ENCODE measurements at regions not wholly inside any gene's neighbourhood (a gene's known extent, or its start where the extent isn't known, plus 50 kb on each side); places are given as distances from the start of the nearest gene placed in this dataset.

DNA sequence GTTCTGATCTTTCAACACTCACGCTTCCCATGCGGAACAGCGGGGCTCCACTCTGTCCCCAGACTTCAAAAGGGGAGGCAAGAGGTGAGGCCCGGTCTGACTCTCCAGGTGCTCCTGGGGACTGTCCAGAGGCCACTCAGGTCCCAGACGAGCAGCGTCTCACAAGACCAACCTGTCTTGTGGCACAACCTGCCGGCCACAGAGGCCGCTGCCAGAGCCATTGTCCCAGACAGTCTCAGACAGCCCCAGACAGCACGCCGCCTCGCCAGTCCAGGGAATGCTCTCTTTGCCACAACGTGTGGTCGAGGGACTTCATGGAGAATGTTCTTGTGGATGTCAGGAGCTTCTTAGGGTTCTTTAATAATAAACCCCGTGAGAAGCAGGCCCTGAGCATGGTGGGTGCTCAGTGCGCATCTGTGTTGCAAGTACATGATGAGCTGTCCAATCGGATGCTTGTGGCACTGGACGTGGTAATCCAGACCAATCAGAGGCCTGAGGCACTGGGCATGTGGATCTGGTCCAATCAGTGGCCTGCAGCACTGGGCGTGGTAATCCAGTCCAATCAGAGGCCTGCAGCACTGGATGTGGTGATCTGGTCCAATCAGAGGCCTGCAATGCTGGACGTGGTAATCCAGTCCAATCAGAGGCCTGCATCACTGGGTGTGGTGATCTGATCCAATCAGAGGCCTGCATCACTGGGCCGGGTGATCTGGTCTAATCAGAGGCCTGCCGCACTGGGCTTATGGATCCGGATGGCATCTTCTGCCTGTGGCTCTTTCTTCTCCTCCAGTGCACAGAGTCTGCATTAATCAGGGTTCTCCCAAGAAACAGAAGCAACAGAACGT is 76.4 kb downstream of the TMEM18 start:
- Histone ChIP-seq H3K4me3 (no peak overlapping the region), H3K4me1 (no peaks in the 10 kb centered on the region), H3K27ac (replicated peaks) (no peak overlapping the region), H3K27me3 (ENCODE audit: low read depth) (peaks cover 46% of the 10 kb centered on the region), H3K36me3 (no peaks in the 10 kb centered on the region), H3K9me3 (replicated peaks) (no peaks in the 10 kb centered on the region)
- DNase-seq: no peak
- intact Hi-C loops (cut with micrococcal nuclease): no loop called here
- TF ChIP-seq CTCF (IDR thresholded peaks at IDR 0.05; ENCODE audit: borderline replicate concordance): no peak

GRCh38 chr2:599601-600000 is 77.6 kb downstream of the TMEM18 start:
- no peak for TF ChIP-seq CTCF (IDR thresholded peaks at IDR 0.05; ENCODE audit: borderline replicate concordance)
- Histone ChIP-seq H3K4me3 (no peak overlapping the region), H3K36me3 (no peaks in the 10 kb centered on the region), H3K27me3 (ENCODE audit: low read depth) (peaks cover 53% of the 10 kb centered on the region), H3K9me3 (replicated peaks) (no peaks in the 10 kb centered on the region), H3K4me1 (no peaks in the 10 kb centered on the region), H3K27ac (replicated peaks) (no peak overlapping the region)
- DNase-seq: no peak
- intact Hi-C loops (cut with micrococcal nuclease): no loop called here

DNA sequence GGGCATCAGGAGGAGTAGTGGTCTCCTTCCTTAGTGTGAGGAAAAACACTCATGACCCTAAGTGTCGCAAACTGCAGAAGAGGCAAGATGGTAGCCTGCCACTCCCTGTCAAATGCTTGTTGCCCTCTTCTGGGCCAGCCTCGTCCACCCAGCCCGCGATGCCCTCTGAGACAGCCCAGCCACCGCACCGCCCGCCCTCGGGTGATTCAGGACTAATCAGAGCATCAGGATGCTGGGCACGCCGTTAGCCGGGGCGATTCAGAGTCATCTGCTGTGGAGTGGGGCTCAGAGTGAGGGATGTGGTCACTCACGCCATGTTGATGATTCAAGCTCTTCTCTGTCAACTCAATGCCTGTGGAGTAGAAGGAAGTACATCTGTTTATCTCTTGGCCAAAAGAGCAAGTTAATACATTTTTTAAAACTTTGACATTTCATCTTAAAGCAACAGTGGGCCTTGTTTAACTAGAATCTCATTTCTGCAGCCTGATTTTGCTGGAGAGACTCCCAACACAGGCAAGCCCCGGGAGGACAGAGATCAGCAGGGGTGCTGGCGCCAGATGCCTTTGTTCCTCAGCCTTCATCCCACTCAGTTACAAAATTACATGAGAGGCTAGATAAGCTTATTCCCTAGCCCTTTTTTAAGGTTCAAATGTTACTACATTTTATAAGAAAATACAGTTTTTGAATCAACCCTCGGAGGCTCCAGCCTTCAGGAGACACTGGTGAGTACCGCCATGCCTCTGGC is 79.0 kb downstream of the TMEM18 start:
- intact Hi-C loops (cut with micrococcal nuclease): no loop called here
- DNase-seq: no peak

DNA sequence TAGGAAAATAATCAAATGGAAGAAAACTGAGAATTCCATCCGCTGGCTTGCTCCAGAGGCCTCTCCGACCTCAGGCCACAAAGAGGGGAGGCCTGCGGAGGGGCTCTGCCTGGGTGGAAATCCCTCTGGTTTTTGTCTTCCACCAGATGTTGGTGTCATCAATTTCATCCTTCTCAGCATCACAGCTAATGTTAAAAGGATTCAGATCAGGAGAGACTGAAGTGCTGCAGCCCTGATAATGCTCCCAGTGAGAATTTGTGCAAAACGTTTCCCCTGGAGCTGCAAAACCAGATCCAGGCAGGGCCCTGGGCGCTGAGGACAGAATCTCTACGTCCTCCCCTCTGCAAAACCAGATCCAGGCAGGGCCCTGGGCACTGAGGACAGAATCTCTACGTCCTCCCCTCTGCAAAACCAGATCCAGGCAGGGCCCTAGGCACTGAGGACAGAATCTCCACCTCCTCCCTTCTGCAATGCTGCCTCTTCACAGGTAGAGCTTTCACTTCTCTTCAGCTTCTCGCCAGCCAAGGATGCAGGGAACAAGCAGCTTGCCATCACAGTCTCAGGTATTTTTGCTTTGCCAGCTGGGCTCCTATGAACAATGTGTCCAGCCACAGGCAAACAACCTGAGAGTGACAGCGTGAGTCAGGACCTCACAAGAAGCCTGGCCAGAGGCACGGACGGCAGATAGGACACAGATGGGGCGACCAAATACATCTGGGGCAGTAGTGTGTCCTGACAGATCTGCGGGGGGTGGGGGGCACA is 81.2 kb downstream of the TMEM18 start:
- H3K36me3 ChIP-seq: no peaks in the 10 kb centered on the region
- DNase-seq: no peak
- H3K4me3 ChIP-seq: no peak overlapping the region
- peaks cover 63% of the 10 kb centered on the region for H3K27me3 ChIP-seq (ENCODE audit: low read depth)
- no peaks in the 10 kb centered on the region for H3K4me1 ChIP-seq
- no peak overlapping the region for H3K27ac ChIP-seq (replicated peaks)
- intact Hi-C loops (cut with micrococcal nuclease): no loop called here
- no peaks in the 10 kb centered on the region for H3K9me3 ChIP-seq (replicated peaks)
- no peak for TF ChIP-seq CTCF (IDR thresholded peaks at IDR 0.05; ENCODE audit: borderline replicate concordance)

More for the DNA sequence above, 79.0 kb downstream of the TMEM18 start:
- Histone ChIP-seq H3K36me3 (no peaks in the 10 kb centered on the region), H3K9me3 (replicated peaks) (no peaks in the 10 kb centered on the region), H3K4me1 (no peaks in the 10 kb centered on the region), H3K27me3 (ENCODE audit: low read depth) (peaks cover 62% of the 10 kb centered on the region), H3K4me3 (no peak overlapping the region), H3K27ac (replicated peaks) (no peak overlapping the region)
- TF ChIP-seq CTCF (IDR thresholded peaks at IDR 0.05; ENCODE audit: borderline replicate concordance): no peak

DNA sequence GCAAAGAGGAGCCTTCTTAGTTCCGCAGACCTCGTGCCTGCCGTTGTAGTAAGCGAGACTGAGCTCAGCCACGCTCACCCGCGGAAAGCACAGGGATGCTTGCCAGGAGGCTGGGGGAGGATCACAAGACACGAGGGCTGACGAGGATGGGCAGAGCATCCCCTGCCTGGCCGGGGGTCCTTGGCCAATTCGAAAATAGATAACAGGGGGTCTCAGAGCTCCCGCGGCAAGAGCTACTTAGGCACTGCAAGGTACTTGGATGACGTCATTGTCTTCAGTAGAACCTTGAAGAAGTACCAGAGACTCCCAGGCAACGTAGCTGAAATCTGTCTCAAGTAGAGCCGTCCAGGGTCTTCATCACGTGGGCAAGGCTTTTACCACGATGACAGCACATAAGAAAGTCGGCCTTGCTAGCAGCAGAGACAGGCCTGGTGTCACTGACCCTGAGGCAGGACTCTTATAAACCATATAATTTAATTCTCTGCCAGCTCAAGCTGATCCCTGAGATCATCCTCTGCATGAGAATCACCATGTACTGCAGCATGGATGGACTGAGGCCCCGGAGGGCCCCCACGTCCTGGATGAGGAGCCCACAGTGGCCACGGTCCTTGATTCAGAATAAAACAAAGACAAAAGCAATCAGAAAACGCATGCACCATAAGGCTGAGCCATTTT is 81.9 kb downstream of the TMEM18 start:
- no peak overlapping the region for H3K4me3 ChIP-seq
- no peaks in the 10 kb centered on the region for H3K4me1 ChIP-seq
- H3K27ac ChIP-seq (replicated peaks): no peak overlapping the region
- H3K9me3 ChIP-seq (replicated peaks): no peaks in the 10 kb centered on the region
- no peak for TF ChIP-seq CTCF (IDR thresholded peaks at IDR 0.05; ENCODE audit: borderline replicate concordance)
- no peaks in the 10 kb centered on the region for H3K36me3 ChIP-seq
- H3K27me3 ChIP-seq (ENCODE audit: low read depth): peaks cover 66% of the 10 kb centered on the region
- intact Hi-C loops (cut with micrococcal nuclease): no loop called here
- DNase-seq: no peak

Measured in left ventricle myocardium inferior (tissue), 1 donor.